H1 (cell line): ENCODE measurements at regions not wholly inside any gene's neighbourhood (a gene's known extent, or its start where the extent isn't known, plus 50 kb on each side); places are given as distances from the start of the nearest gene placed in this dataset.

ENCODE experiments used
- CTCF ChIA-PET: fragments of 300-600 bp; sonication (Branson Sonifier 250); formaldehyde crosslinking; loops from one replicate; lab custom pipeline; 2021; ENCODE audit not compliant: partially characterized antibody; lab: Charles Lee
- POLR2A ChIA-PET: fragments of 300-600 bp; sonication (Branson Sonifier 250); formaldehyde crosslinking; loops from one replicate; lab custom pipeline; 2021; ENCODE audit warnings: inconsistent platforms; ENCODE audit not compliant: partially characterized antibody; lab: Charles Lee
- DNase-seq, 2 experiments: peaks; one replicate each; pipeline versions ENCODE4 v3.0.0 to v3.0.0-alpha.2; 2010 to 2022; ENCODE audit warnings: low spot score in 2 of 2, low read depth in 1 of 2, mixed read lengths in 1 of 2
- FAIRE-seq: peaks from 2 replicates; lab custom pipeline; 2011; peaks lifted over from hg19 to GRCh38; lab: Jason Lieb, UNC
- H2AFZ ChIP-seq: 2 replicates; pipeline ENCODE4 v1.8.1; 2012; ENCODE audit warnings: low read length, inconsistent platforms
- H2AK5ac ChIP-seq: 2 replicates; pipeline ENCODE4 v1.6.1; 2013; ENCODE audit warnings: low read depth, low read length
- H2BK120ac ChIP-seq: replicated peaks from 2 replicates; pipeline ENCODE3; 2013; ENCODE audit warnings: low read depth, low read length, inconsistent platforms
- H2BK12ac ChIP-seq: 2 replicates; pipeline ENCODE4 v1.6.1; 2013; ENCODE audit warnings: low read depth, low read length
- H2BK15ac ChIP-seq: 2 replicates; pipeline ENCODE4 v1.6.1; 2013; ENCODE audit warnings: low read length
- H2BK20ac ChIP-seq: 2 replicates; pipeline ENCODE4 v1.6.1; 2013; ENCODE audit warnings: low read length
- H2BK5ac ChIP-seq: 2 replicates; pipeline ENCODE4 v1.6.1; 2013; ENCODE audit warnings: low read depth, low read length
- H3K14ac ChIP-seq: 2 replicates; pipeline ENCODE4 v1.6.1; 2013; ENCODE audit warnings: inconsistent platforms; ENCODE audit not compliant: insufficient read length
- H3K18ac ChIP-seq: 2 replicates; pipeline ENCODE4 v1.6.1; 2013; ENCODE audit warnings: low read length; ENCODE audit errors: extremely low read depth
- H3K23ac ChIP-seq: 2 replicates; pipeline ENCODE4 v1.6.1; 2013; ENCODE audit warnings: inconsistent platforms; ENCODE audit not compliant: insufficient read length
- H3K23me2 ChIP-seq: 2 replicates; pipeline ENCODE4 v1.6.1; 2013; ENCODE audit warnings: low read depth, low read length
- H3K27ac ChIP-seq: 2 replicates; pipeline ENCODE4 v1.6.1; 2011; ENCODE audit warnings: low read depth, low read length, inconsistent platforms
- H3K27me3 ChIP-seq, 4 experiments: replicated peaks in 1 of 4; 1 replicate in 1 of 4; 2 replicates in 3 of 4; pipeline versions ENCODE4 v1.6.1 to v1.8.1; 2011 to 2013; ENCODE audit warnings: low read length in 3 of 4, mild to moderate bottlenecking in 3 of 4, inconsistent platforms in 2 of 4, mixed read lengths in 2 of 4, moderate library complexity in 1 of 4; ENCODE audit not compliant: control insufficient read depth in 3 of 4, insufficient read depth in 3 of 4; ENCODE audit errors: extremely low read depth in 1 of 4
- H3K36me3 ChIP-seq, 4 experiments: 2 replicates each; pipeline versions ENCODE4 v1.6.1 to v1.8.1; 2011 to 2013; ENCODE audit warnings: mild to moderate bottlenecking in 4 of 4, low read length in 3 of 4, moderate library complexity in 2 of 4, control low read depth in 1 of 4, inconsistent platforms in 1 of 4; ENCODE audit not compliant: insufficient read depth in 4 of 4, control insufficient read depth in 2 of 4
- H3K4ac ChIP-seq: replicated peaks from 2 replicates; pipeline ENCODE3; 2013; ENCODE audit warnings: low read length, low read depth, mixed read lengths, inconsistent platforms; ENCODE audit not compliant: insufficient read length
- H3K4me1 ChIP-seq, 4 experiments: replicated peaks in 1 of 4; 1 replicate in 1 of 4; 2 replicates in 3 of 4; pipeline versions ENCODE4 v1.6.1 to v1.8.1; 2011 to 2013; ENCODE audit warnings: low read length in 3 of 4, inconsistent platforms in 2 of 4, mixed read lengths in 1 of 4; ENCODE audit not compliant: insufficient read depth in 4 of 4, control insufficient read depth in 3 of 4
- H3K4me2 ChIP-seq, 2 experiments: 2 replicates each; pipeline versions ENCODE4 v1.6.1 to v1.8.1; 2011 to 2013; ENCODE audit warnings: low read depth in 2 of 2, low read length in 2 of 2, control low read depth in 1 of 2, inconsistent platforms in 1 of 2, mild to moderate bottlenecking in 1 of 2; ENCODE audit not compliant: insufficient read depth in 1 of 2
- H3K4me3 ChIP-seq, 4 experiments: fragments of 200-600, 300-600 bp in 1 of 4; sonication (generic), shearing (Covaris generic), sonication (Bioruptor Twin) in 1 of 4; 2 replicates each; pipeline versions ENCODE4 v1.5.1 to v1.8.1; 2011 to 2016; ENCODE audit warnings: low read length in 4 of 4, low read depth in 3 of 4, control low read depth in 2 of 4, inconsistent platforms in 2 of 4, mild to moderate bottlenecking in 2 of 4, mixed read lengths in 1 of 4, moderate library complexity in 1 of 4; ENCODE audit not compliant: insufficient read depth in 2 of 4; ENCODE audit errors: extremely low read depth in 1 of 4
- H3K56ac ChIP-seq: replicated peaks from 2 replicates; pipeline ENCODE3; 2013; ENCODE audit warnings: low read depth, mild to moderate bottlenecking, mixed read lengths, low read length, inconsistent platforms; ENCODE audit not compliant: insufficient read length
- H3K79me1 ChIP-seq: 2 replicates; pipeline ENCODE4 v1.6.1; 2013; ENCODE audit warnings: low read depth, low read length, control low read depth
- H3K79me2 ChIP-seq, 2 experiments: 2 replicates each; pipeline versions ENCODE4 v1.6.1 to v1.8.1; 2012 to 2013; ENCODE audit warnings: low read length in 2 of 2, mild to moderate bottlenecking in 2 of 2, inconsistent platforms in 1 of 2; ENCODE audit not compliant: insufficient read depth in 2 of 2, control insufficient read depth in 1 of 2
- H3K9ac ChIP-seq, 4 experiments: replicated peaks in 1 of 4; 1 replicate in 1 of 4; 2 replicates in 3 of 4; pipeline versions ENCODE4 v1.6.1 to v1.8.1; 2011 to 2013; ENCODE audit warnings: low read depth in 3 of 4, low read length in 3 of 4, control low read depth in 2 of 4, mild to moderate bottlenecking in 2 of 4, moderate library complexity in 2 of 4, inconsistent platforms in 1 of 4; ENCODE audit errors: extremely low read depth in 1 of 4
- H3K9me3 ChIP-seq, 2 experiments: 2 replicates each; pipeline versions ENCODE4 v1.6.1 to v1.8.1; 2012 to 2013; ENCODE audit warnings: mild to moderate bottlenecking in 2 of 2, moderate library complexity in 2 of 2, control low read depth in 1 of 2, inconsistent platforms in 1 of 2, low read depth in 1 of 2, low read length in 1 of 2, mixed read lengths in 1 of 2; ENCODE audit not compliant: insufficient read depth in 2 of 2
- H4K20me1 ChIP-seq, 2 experiments: replicated peaks in 1 of 2; 2 replicates each; pipeline versions ENCODE3 to v1.8.1; 2011 to 2013; ENCODE audit warnings: inconsistent platforms in 2 of 2, low read length in 2 of 2, mild to moderate bottlenecking in 1 of 2; ENCODE audit not compliant: insufficient read depth in 2 of 2, control insufficient read depth in 1 of 2
- H4K5ac ChIP-seq: 2 replicates; pipeline ENCODE4 v1.6.1; 2013; ENCODE audit warnings: low read length, low read depth, mixed read lengths, inconsistent platforms; ENCODE audit not compliant: insufficient read length
- H4K8ac ChIP-seq: 2 replicates; pipeline ENCODE4 v1.8.0; 2013; ENCODE audit warnings: mild to moderate bottlenecking, moderate library complexity, low read length, inconsistent platforms; ENCODE audit not compliant: insufficient read depth; ENCODE audit errors: extremely low read depth
- H4K91ac ChIP-seq: replicated peaks from 2 replicates; pipeline ENCODE3; 2013; ENCODE audit warnings: low read length, mixed read lengths, inconsistent platforms; ENCODE audit not compliant: insufficient read length
- CTBP2 ChIP-seq: IDR thresholded peaks from 2 replicates; pipeline ENCODE4 v1.7.0; 2011; ENCODE audit warnings: borderline replicate concordance, mild to moderate bottlenecking, moderate library complexity, mixed read lengths, low read length; ENCODE audit not compliant: insufficient read depth, insufficient read length
- EP300 ChIP-seq, 2 experiments: IDR thresholded peaks; 1 replicate in 1 of 2; 2 replicates in 1 of 2; pipeline ENCODE4 v1.6.1; 2011 to 2012; ENCODE audit warnings: low read depth in 2 of 2, low read length in 2 of 2, mild to moderate bottlenecking in 2 of 2, borderline replicate concordance in 1 of 2, inconsistent platforms in 1 of 2, moderate library complexity in 1 of 2
- FOSL1 ChIP-seq: IDR thresholded peaks from 2 replicates; pipeline ENCODE4 v1.6.1; 2011; ENCODE audit warnings: mild to moderate bottlenecking, low read depth, low read length, moderate library complexity; ENCODE audit not compliant: insufficient read depth
- HDAC2 ChIP-seq, 2 experiments: fragments of 300-600 bp in 1 of 2; sonication (generic) in 1 of 2; IDR thresholded peaks; 2 replicates each; pipeline ENCODE4 v1.6.1; 2011 to 2012; ENCODE audit warnings: low read depth in 2 of 2, low read length in 2 of 2, mild to moderate bottlenecking in 2 of 2, moderate library complexity in 2 of 2, borderline replicate concordance in 1 of 2, inconsistent platforms in 1 of 2
- HDAC6 ChIP-seq: IDR thresholded peaks from one replicate; pipeline ENCODE4 v1.7.1; 2012; ENCODE audit warnings: low read depth, mild to moderate bottlenecking, inconsistent platforms, low read length, moderate library complexity
- JUN ChIP-seq: IDR thresholded peaks from 2 replicates; pipeline ENCODE4 v1.6.1; 2011; ENCODE audit warnings: low read depth, mild to moderate bottlenecking, improper control_type of control experiment, low read length
- JUND ChIP-seq: IDR thresholded peaks from 2 replicates; pipeline ENCODE4 v1.6.1; 2011; ENCODE audit warnings: mild to moderate bottlenecking, improper control_type of control experiment, low read length
- MAX ChIP-seq: IDR thresholded peaks from 2 replicates; pipeline ENCODE4 v1.6.1; 2012; ENCODE audit warnings: inconsistent platforms
- NRF1 ChIP-seq: IDR thresholded peaks from 2 replicates; pipeline ENCODE4 v1.6.1; 2011; ENCODE audit warnings: mild to moderate bottlenecking, low read depth, low read length, improper control_type of control experiment
- POU5F1 ChIP-seq: IDR thresholded peaks from 2 replicates; pipeline ENCODE4 v1.6.1; 2011; ENCODE audit warnings: low read depth, mild to moderate bottlenecking, low read length, moderate library complexity
- RAD21 ChIP-seq, 2 experiments: IDR thresholded peaks in 1 of 2; conservative IDR thresholded peaks in 1 of 2; 2 replicates each; pipeline ENCODE4 v1.6.1; 2011; ENCODE audit warnings: low read depth in 2 of 2, low read length in 2 of 2, improper control_type of control experiment in 1 of 2, inconsistent platforms in 1 of 2, mild to moderate bottlenecking in 1 of 2, moderate library complexity in 1 of 2
- RBBP5 ChIP-seq: IDR thresholded peaks from 2 replicates; pipeline ENCODE4 v1.7.1; 2012; ENCODE audit warnings: low read depth, mild to moderate bottlenecking, inconsistent platforms, low read length, moderate library complexity, borderline replicate concordance
- SP2 ChIP-seq: IDR thresholded peaks from 2 replicates; pipeline ENCODE4 v1.6.1; 2012; ENCODE audit warnings: mild to moderate bottlenecking, low read length, inconsistent platforms
- ZNF274 ChIP-seq: IDR thresholded peaks from 2 replicates; pipeline ENCODE4 v1.7.0; 2012; ENCODE audit warnings: low read length, borderline replicate concordance; ENCODE audit errors: extremely low read depth
- WGBS, 2 experiments: shearing (Covaris generic) in 1 of 2; methylation state at CpG; one replicate each; pipeline versions ENCODE4 v1.1.6 to v1.1.7; 2013 to 2015; ENCODE audit warnings: low lambda C conversion rate in 2 of 2, mixed read lengths in 2 of 2, inconsistent platforms in 1 of 2, low coverage in 1 of 2, missing lambda C conversion rate in 1 of 2; ENCODE audit not compliant: insufficient replicate concordance in 2 of 2, insufficient coverage in 1 of 2, insufficient read length in 1 of 2; ENCODE audit errors: extremely low coverage in 1 of 2, missing lambda C conversion rate in 1 of 2; 5-methylcytosine and 5-hydroxymethylcytosine counted together

- Histone ChIP-seq H3K79me1 (no peaks in the 10 kb centered on the region), H3K23me2 (no peaks in the 10 kb centered on the region), H3K9me3 (no peaks in the 10 kb centered on the region), H3K4me1 (no peaks in the 10 kb centered on the region), H3K9ac (no peak overlapping the region), H3K36me3 (no peaks in the 10 kb centered on the region), H3K56ac (no peak overlapping the region), H3K18ac (no peak overlapping the region), H3K14ac (no peak overlapping the region), H2BK20ac (no peak overlapping the region), H2AFZ (no peak overlapping the region), H3K4me2 (no peak overlapping the region), H2AK5ac (no peak overlapping the region), H4K8ac (no peak overlapping the region), H4K91ac (no peak overlapping the region), H4K5ac (no peak overlapping the region), H2BK15ac (no peak overlapping the region), H3K23ac (no peak overlapping the region), H3K27ac (no peak overlapping the region), H2BK120ac (no peak overlapping the region), H4K20me1 (no peaks in the 10 kb centered on the region), H2BK5ac (no peak overlapping the region), H3K4ac (no peak overlapping the region), H3K4me3 (no peak overlapping the region), H2BK12ac (no peak overlapping the region), H3K79me2 (no peaks in the 10 kb centered on the region), H3K27me3 (no peaks in the 10 kb centered on the region)
- no peak for DNase-seq
- 44% methylated on average over 2 of the region's 2 CpGs; no CpG with 5 or more reads in 1 of the 2 experiments for WGBS, 2 experiments
- CTCF ChIA-PET: no interaction called here
- POLR2A ChIA-PET: no interaction called here
- FAIRE-seq: no peak
- TF ChIP-seq SP2 (no peak), RBBP5 (no peak), JUN (no peak), NRF1 (no peak), ZNF274 (no peak), EP300 (IDR thresholded peaks at IDR 0.05; ENCODE audit: borderline replicate concordance in 1 of 2, low read depth in 2 of 2, low read length in 2 of 2) (no peak), MAX (no peak), CTBP2 (no peak), FOSL1 (no peak), HDAC6 (no peak), POU5F1 (no peak), JUND (no peak), HDAC2 (IDR thresholded peaks at IDR 0.05; ENCODE audit: borderline replicate concordance in 1 of 2, low read depth in 2 of 2, low read length in 2 of 2) (no peak), RAD21 (IDR thresholded peaks at IDR 0.05 in 1 of 2, conservative IDR thresholded peaks at IDR 0.05 in 1 of 2; ENCODE audit: low read depth in 2 of 2, low read length in 2 of 2) (no peak)
Observed at GRCh38 chr13:78370231-78370630, 233.1 kb downstream of the POU4F1 start.
